ENCODE measurements at regions not wholly inside any gene's neighbourhood (a gene's known extent, or its start where the extent isn't known, plus 50 kb on each side); places are given as distances from the start of the nearest gene placed in this dataset.

DNA sequence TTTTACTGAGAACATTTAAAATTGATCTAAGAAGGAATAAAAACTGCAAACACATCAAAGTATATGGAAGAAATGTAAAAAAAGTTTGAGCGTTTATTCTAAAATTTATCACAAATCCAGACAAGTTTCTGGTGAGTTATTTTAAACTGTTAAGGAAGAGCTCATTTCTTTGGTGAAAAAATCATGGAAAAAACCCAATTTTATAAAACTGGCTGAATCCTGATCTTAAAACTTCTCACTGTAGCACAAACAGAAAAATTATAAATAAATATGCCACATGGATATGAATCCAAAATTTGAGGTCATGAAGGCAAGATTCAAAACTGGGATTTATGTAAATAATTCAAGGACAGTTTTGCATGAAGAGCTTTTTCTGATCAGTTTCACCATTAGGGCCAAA is 205.1 kb upstream of the RGMA start:
- TF ChIP-seq, protein P1, sequence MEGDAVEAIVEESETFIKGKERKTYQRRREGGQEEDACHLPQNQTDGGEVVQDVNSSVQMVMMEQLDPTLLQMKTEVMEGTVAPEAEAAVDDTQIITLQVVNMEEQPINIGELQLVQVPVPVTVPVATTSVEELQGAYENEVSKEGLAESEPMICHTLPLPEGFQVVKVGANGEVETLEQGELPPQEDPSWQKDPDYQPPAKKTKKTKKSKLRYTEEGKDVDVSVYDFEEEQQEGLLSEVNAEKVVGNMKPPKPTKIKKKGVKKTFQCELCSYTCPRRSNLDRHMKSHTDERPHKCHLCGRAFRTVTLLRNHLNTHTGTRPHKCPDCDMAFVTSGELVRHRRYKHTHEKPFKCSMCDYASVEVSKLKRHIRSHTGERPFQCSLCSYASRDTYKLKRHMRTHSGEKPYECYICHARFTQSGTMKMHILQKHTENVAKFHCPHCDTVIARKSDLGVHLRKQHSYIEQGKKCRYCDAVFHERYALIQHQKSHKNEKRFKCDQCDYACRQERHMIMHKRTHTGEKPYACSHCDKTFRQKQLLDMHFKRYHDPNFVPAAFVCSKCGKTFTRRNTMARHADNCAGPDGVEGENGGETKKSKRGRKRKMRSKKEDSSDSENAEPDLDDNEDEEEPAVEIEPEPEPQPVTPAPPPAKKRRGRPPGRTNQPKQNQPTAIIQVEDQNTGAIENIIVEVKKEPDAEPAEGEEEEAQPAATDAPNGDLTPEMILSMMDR (IDR thresholded peaks at IDR 0.05), result no peak
- no peak for TF ChIP-seq POLR2A (IDR thresholded peaks at IDR 0.05)

All from uterus (tissue), 2 donors.